GM04503 (cell line): ENCODE measurements at regions not wholly inside any gene's neighbourhood (a gene's known extent, or its start where the extent isn't known, plus 50 kb on each side); places are given as distances from the start of the nearest gene placed in this dataset.

Source experiments
- DNase-seq: peaks from one replicate; pipeline ENCODE4 v3.0.0-alpha.2; 2012; ENCODE audit warnings: low read depth

DNA sequence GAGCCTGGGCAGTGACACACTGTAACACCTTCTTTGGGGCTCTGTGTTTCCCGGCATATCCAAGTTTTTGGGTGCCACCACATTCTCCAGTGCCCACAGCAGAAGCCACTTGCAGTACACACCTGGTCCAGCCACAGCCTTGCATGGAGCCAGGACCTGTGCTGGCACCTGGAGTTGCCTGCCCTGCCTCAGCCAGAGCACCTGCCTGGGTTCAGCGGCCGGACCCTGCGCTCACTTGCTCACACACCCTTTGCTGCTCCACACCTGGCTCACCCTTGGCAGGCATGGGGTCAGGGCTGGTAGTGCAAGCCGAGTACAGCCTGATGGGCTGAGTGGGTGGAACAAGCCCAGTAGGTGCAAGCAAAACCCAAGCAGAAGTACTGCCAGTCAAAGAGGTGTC lies 1511.1 kb downstream of the TECRL start:
- DNase-seq, result no peak

DNA sequence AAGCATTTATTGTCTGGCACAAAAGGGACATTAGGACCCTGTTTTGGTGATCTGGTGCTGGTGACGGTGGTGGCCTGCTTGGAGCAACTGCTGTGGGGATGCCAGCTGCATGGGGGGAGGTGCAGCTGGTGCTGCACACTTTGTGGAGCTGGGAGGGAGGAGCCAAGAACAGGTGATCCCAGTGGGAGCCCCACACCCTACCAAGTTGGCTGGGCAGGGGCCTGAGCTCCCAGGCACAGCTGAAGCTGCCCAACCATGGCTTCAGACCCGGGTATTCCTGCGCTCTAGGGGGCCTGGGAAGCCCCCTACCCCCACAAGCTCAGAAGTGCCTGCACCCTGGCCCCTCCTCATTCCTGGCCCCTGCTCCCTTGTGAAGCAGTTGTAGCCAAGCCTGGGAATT lies 1512.5 kb downstream of the TECRL start:
- DNase-seq, result no peak

DNA sequence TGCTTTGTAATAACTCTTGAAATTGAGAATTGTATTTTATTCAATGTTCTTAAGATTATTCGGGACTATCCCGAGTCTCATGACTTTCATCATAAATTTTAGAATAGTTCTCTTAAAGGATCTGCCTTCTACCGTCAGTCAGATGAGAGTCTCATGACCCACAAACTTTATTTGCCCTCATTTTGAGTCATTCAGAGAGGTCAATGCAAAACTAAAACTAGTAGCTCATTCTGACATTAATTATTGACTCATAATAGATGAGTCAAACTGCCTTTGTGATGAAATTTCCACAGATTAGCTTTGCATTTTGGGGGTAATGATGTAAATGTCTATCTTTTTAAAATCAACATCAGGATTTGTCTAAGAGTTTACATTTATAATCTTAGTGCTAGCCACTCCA lies 1527.3 kb downstream of the TECRL start:
- DNase-seq, result no peak

DNA sequence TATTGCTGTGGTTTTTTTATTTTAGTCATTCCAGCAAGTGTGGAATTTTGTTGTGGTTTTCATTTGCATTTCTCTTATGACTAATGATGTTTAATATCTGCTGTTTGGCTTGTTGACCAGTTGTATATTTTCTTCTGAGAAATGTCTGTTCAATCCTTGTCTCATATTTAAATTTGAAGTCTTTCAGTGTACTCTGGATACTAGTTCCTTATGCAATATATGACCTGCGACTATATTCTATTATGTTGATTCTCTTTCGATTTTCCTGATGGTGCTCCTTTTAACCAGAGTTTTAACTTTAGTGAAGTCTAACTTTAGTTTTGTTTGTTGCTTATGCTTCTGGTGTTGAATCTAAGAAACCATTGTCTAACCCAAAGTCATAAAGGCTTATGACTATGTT lies 1528.0 kb downstream of the TECRL start:
- DNase-seq, result no peak

DNA sequence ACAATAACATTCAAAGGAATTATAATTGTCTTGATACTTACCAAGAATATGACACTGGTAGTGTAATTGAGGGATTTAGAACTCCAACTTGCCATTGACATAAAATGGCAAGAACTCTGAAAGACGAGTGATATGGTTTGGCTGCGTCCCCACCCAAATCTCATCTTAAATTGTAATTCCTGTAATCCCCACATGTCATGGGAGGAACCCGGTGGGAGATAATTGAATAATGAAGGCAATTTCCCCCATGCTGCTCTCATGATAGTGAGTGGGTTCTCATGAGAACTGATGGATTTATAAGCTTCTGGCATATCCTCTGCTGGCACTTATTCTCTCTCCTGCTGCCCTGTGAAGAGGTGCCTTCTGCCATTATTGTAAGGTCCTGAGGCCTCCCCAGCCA lies 1536.4 kb downstream of the TECRL start:
- DNase-seq, result no peak

DNA sequence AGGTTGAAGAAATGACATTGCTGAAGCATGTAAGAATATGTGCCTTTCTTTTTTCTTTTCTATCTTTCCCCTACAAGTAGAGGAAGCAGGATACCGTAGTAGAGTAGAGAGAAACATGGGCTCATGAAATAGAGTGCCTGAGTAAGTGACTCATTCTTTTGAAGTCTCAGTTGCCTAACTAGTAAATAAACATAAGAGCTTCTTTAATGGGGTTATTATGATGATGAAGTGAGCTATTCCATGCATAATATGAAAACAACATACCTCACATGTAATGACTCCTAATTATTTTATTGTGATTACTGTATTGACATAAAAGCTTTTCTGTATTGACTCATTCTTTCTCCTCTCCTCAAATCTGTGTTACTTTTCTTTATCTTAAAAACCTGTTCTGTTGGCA lies 1538.2 kb downstream of the TECRL start:
- DNase-seq, result no peak

DNA sequence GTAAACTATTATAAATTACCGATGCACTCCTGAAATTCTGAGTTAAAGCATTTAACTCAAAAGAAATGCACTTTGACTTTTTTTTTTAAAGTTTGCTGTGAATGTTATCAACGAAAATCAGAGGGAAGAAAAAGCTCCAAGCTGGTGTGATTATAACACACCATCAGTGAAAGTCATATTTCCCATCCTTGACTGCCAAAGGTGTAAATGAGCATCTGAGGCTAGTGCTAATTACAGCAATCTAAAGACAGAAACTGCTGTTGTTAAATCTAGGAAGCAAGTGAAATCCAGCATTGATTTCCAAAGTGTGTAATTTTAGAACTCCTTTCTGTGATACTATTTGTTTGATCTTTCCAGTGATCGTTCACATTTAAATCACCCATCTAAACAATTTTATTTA lies 1538.8 kb downstream of the TECRL start:
- no peak for DNase-seq

DNA sequence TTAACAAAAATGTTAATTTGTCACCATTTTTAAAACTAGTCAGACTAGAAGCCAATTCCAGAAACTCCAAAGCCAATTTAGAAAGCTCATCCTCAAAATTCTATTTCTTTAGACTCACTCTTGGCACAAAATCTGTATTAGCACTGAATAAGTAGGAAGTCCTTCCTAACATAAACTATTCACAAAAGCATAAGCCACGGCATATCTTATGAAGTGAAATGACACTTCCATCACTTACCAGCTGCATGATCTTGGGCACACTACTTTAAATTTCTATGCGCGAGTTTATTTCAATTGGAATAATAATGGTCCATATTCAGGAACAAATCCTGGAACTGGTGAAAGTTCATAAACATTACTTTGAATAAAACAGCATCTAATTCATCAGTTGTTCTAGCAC lies 1544.0 kb downstream of the TECRL start:
- DNase-seq, result no peak

DNA sequence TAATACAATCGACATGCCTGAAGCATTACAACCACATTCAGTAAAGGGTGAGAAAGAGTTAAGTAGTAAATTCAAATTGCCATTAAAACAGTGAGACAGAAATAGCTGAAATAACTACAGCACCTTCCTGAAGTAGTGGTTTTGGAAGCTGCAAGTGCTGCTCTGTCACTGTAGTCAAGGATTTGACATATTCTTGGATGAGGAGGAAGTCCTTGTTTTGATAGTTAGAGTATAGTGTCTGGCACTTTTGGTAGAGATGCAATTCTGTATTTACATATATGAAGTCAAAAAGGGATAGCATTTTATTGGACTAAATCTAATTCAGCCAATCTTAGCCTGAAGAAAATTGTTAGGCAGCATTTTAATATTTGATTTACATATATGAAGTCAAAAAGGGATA lies 1559.6 kb downstream of the TECRL start:
- no peak for DNase-seq

DNA sequence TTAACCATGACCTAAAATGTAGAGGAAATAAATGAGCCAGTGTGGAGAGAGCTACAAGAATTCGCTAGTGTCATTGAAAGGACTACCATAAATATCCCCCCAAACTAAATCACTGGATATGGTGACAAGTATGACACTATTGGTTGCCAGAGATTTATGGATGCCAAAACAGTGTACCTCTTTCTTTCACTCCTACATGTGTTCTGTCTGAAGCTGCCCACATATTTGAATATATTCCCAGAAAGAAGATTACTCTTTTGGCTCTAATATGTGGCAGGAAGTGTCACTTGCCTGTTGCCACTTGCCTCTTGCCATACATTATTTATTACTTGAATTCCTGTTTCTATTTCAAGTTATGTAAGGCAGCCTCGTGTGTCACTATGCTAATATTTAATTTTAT lies 1573.6 kb downstream of the TECRL start:
- DNase-seq, result no peak

DNA sequence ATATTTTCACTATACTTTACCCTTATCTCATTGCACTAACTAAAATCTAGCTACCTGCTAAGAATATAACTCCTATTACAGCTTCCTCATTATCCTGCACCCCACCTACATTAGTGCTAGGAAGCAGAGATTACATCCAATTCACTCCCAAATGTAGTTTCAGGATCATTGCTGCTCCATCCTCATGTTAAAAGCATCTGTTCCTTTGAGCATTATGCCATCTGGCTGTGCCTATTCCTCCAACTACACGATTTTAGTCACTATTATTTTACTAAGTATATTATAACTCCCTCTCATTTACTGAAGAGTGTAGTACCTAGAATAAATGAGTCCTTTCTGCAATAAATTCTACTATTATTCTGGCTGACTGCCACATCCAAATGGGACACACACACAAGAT lies 1586.9 kb downstream of the TECRL start:
- DNase-seq, result no peak

DNA sequence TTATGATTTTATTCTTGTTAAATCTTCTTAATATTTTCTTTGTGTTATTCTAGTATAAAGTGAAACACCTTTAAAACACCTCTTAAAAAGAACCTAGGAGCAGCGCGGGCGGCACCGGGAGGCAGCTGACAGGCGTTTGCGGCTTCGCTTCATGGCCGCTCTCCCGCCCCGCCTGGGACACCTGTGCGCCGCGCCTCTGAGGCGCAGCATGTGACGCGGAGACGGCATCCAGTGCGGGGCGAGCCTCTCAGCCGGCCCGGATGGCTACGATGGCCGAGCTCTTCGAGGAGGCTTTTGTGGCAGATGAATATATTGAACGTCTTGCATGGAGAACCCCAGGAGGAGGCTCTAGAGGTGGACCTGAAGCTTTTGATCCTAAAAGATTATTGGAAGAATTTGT lies 1592.7 kb downstream of the TECRL start:
- no peak for DNase-seq

DNA sequence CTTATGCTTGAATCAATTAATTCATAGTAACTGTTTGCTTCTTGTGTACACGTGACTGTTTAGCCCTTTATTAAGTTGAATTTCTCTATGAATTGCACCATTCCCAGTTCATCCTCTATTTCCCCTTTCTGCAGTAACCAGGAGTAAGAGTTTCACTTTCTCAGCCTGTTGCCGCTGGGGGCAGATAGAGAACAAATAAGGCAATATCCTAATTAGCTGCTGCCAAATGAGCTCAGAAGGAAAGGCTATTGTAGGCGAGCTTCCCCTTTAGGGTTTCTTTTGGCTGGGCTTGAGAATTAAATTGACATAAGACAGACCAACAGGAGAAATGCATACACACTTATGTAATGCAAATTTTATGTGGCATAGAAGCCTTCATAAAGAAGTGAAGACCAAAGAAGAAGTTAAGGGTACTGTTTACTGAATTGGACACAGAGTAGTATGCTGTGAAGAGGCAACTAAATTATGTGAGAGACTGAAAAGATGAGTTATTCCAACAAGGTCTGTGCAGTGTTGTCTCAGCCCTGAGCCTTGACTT lies 1594.7 kb downstream of the TECRL start:
- DNase-seq, result no peak

DNA sequence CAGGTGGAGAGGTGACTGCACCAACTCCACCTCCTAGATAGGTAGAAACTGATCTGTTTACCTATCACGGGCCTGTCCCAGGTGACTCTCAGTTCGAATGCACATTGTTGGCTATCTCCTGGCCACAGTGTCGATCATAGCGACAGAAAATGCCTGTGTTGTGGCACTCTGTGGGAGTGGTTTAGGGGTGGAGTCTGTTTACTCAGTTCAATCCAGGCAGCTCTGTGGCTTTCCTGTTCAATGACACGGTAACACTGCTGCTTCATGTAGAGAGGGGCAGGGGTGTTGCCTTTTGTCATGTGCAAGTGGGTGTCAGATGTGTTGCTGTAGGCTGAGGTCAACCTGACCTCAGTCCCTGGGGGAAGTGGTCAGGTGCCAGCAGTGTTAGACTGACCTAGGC lies 1602.4 kb downstream of the TECRL start:
- DNase-seq, result no peak

DNA sequence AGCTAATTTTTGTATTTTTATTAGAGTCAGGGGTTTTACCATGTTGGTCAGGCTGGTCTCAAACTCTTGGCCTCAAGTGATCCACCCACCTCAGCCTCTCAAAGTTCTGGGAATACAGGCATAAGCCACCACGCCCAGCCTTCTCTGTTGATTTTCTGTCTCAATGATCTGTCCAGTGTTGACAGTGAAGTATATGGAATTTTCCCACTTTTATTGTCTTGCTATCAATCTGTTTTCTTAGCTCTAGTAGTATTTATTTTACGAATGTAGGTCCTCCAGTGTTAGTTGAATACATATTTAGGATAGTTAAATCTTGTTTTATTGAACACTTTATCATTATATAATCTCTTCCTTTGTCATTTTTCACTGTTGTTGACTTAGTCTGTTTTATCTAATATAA lies 1603.9 kb downstream of the ADGRL3 start:
- no peak for DNase-seq

DNA sequence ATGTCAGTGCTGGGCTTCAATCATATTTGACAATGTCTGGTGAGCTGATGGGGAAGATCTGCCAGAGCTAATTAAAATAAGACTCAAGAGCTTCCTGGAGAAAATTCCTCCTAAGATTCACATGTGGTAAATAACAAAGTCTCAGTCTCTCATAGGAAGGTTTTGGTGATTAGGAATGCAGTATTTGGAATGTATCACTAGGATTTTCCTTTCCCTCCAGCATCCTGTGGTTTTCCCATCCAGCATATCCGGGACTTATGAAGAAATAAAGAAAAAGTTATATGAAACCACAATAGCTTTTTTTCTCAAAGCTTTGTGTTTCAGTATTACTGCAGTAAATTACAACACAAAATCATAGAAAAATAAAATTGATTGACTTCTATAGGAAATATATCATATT lies 1597.1 kb downstream of the ADGRL3 start:
- no peak for DNase-seq

DNA sequence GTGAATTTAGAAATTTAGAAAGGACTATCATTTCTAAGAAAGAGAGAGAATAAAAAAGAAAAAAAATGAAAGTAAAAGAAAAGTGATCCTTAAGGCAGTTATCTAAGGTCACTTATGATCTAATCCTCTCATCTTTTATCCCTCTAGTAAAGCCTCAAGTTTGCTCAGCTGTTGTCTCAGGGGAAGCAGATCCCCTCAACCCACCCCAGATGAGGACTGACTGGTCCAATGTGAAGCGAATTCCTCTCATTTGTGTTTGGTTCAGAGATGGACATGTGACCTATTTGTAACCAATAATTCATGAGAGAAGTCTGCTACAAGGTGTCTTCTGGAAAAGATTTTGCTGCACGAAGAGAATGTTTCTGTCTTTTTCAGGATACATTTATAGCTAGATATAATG lies 1591.3 kb downstream of the ADGRL3 start:
- DNase-seq, result no peak

DNA sequence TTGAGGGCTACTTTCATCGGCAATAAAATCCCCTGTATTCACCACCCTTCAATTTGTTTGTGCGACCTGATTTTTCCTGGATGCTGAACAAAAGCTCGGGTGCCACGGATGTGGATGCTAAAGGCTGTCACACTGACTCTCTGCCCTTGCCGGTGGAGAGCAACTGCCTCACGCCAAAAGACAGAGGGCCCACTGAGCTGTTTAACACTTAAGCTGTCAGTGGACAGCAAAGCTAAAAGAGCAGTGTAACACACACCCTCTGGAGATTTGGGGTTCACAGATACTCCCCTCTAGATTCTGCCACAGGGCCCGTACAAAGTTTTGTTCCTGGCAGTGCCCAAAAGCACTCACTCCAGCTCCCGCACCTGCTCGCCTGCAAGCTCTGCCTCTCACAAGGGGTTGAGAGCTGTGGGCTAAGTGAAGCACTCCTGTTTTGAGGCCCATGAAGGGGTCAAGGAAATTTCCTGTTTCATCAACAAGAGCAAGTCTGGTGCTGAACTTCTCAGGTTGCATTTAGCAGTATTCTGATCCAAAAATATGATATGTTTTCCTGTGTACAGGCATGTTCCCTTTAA lies 1571.9 kb downstream of the ADGRL3 start:
- DNase-seq, result no peak

DNA sequence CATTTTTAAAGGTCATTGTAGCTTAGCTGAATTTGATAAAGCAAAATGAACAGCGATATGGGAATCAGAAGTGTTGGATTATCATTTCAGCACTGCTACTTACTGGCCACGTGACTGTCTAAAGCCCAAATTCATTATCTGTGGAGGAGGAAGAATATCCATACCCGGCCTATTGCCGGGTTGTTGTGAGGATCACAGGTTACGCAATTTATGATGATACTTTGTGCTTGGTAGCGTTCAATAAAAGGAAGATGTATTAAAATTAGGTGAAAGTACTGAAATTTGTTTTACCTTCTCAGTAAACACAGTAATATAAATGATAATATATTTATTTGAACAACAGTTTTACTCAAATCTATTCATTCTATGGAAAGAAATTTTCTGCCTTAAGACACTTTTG lies 1540.2 kb downstream of the ADGRL3 start:
- no peak for DNase-seq

DNA sequence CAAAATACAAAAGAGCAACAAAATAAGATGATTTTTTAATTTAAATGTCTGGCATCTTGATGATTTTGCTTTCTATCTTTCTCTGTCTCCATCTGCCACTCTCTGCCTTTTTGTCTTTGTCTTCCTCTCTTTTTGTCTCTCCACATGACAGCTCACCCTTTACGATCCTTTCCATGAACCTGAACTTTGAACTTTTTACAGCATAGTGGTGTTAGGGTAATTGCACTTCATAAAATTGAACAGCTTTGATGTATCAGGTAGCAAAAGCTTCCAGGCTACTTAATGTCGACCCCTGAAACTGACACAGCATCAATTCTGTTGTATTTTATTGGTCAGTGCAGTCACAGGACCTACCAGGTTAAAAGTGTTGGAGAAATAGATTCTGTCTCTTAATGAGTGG lies 1517.0 kb downstream of the ADGRL3 start:
- DNase-seq, result no peak

DNA sequence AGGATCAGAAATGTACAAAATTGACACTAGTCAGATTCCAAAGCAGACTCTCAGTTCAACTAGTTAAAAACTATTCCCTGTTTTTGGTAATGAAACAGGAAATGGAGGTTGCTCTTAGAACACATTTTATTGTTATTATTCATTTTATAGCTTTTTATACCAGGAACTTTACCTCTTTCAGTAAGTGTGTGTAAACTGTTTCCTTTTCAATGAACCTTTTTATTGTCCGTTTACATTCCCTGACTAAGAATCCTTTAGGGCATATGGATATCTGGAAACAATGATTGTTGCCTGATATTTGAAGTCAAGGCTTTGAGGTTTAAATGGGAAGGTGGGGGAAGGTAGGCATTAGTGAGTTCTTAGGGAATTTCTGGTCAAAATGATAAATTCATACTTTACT lies 1511.4 kb downstream of the ADGRL3 start:
- no peak for DNase-seq

DNA sequence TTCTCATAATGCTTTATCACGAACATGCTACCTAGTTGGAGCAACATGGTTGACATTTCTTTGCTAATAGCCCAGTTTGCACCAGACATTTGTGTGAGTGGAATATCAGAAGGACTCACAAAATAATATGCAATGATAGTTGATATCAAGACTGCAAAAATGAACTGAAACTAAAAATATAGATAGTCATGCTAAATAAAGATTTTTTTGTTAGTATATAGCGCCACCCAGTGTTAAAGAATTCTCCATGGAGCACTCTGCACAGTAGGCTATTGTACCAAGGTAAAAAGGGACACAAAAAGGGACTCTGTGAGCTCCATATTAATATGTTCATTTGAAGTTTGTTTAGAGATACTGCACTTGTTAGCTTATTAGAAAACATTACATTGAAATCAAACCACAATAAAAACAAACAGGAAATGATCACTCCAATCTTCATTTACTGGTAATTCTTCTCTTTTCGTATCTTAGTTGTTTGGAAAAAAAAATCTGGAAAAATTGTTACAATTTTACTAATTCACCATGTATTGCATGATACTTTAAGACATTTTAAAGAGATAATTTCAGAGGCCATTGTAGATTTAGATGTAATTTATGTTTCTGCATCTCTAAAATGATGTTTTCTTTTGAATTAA lies 1509.6 kb downstream of the ADGRL3 start:
- no peak for DNase-seq

DNA sequence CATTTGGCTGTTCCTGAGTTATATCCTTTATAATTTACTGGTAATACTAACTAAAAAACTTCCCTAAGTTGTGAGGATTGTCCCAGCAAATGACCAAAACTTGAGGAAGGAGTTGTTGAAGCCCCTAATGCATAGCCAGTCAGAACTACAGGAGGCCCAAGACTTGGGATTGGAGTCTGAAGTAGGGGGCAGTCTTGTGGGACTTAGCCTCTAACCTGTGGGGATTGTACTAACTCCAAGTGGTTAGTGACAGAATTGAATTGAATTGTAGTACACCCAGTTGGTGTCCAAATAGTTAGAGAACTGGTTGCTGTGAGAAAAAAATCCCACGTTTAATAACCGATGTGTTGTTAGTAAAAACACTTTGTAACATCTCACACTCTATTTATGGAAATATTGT lies 1506.3 kb downstream of the ADGRL3 start:
- DNase-seq, result no peak
